H9 (cell line): ENCODE measurements at regions not wholly inside any gene's neighbourhood (a gene's known extent, or its start where the extent isn't known, plus 50 kb on each side); places are given as distances from the start of the nearest gene placed in this dataset.

ENCODE experiments used
- DNase-seq: peaks from one replicate; pipeline ENCODE4 v3.0.0-alpha.2; 2017
- H2AFZ ChIP-seq: one replicate; pipeline ENCODE4 v1.6.1; 2013; ENCODE audit warnings: mild to moderate bottlenecking, low read length, control low read depth, moderate library complexity
- H2AK5ac ChIP-seq: 2 replicates; pipeline ENCODE4 v1.6.1; 2013; ENCODE audit warnings: low read length, control low read depth, mixed read lengths; ENCODE audit not compliant: insufficient read length
- H2BK120ac ChIP-seq: one replicate; pipeline ENCODE4 v1.6.1; 2013; ENCODE audit warnings: low read depth, mild to moderate bottlenecking, low read length, control low read depth, inconsistent platforms; ENCODE audit not compliant: poor library complexity, severe bottlenecking
- H2BK12ac ChIP-seq: 2 replicates; pipeline ENCODE4 v1.6.1; 2013; ENCODE audit warnings: low read length, control low read depth, mixed read lengths, low read depth; ENCODE audit not compliant: insufficient read length
- H2BK15ac ChIP-seq: 2 replicates; pipeline ENCODE4 v1.6.1; 2013; ENCODE audit warnings: low read depth, low read length, control low read depth
- H2BK20ac ChIP-seq: one replicate; pipeline ENCODE4 v1.6.1; 2013; ENCODE audit warnings: low read depth, mild to moderate bottlenecking, low read length, control low read depth, inconsistent platforms; ENCODE audit not compliant: poor library complexity, severe bottlenecking
- H2BK5ac ChIP-seq: 2 replicates; pipeline ENCODE4 v1.6.1; 2013; ENCODE audit warnings: low read length, control low read depth, mixed read lengths; ENCODE audit not compliant: insufficient read length
- H3K14ac ChIP-seq: 2 replicates; pipeline ENCODE4 v1.6.1; 2013; ENCODE audit warnings: low read length, control low read depth; ENCODE audit not compliant: insufficient read depth
- H3K18ac ChIP-seq: 2 replicates; pipeline ENCODE4 v1.6.1; 2013; ENCODE audit warnings: low read depth, mild to moderate bottlenecking, mixed read lengths, low read length, control low read depth; ENCODE audit not compliant: insufficient read length
- H3K23ac ChIP-seq: 2 replicates; pipeline ENCODE4 v1.6.1; 2013; ENCODE audit warnings: low read length, control low read depth, mixed read lengths, low read depth; ENCODE audit not compliant: insufficient read length
- H3K23me2 ChIP-seq: 2 replicates; pipeline ENCODE4 v1.6.1; 2013; ENCODE audit warnings: low read depth, mild to moderate bottlenecking, mixed read lengths, low read length, control low read depth; ENCODE audit not compliant: insufficient read length, poor library complexity, severe bottlenecking
- H3K27ac ChIP-seq: 2 replicates; pipeline ENCODE4 v1.5.1; 2013; ENCODE audit warnings: low read length, control low read depth, mixed read lengths, low read depth; ENCODE audit not compliant: insufficient read length
- H3K27me3 ChIP-seq: 2 replicates; pipeline ENCODE4 v1.6.1; 2013; ENCODE audit warnings: low read length, control low read depth, inconsistent platforms; ENCODE audit not compliant: insufficient read depth
- H3K4ac ChIP-seq: 2 replicates; pipeline ENCODE4 v1.6.1; 2013; ENCODE audit warnings: low read depth, mild to moderate bottlenecking, control low read depth, inconsistent platforms, low read length, moderate library complexity
- H3K4me1 ChIP-seq: 2 replicates; pipeline ENCODE4 v1.6.1; 2013; ENCODE audit warnings: low read length, control low read depth, inconsistent platforms; ENCODE audit not compliant: insufficient read depth
- H3K4me2 ChIP-seq: 2 replicates; pipeline ENCODE4 v1.6.1; 2013; ENCODE audit warnings: low read length, control low read depth, mixed read lengths; ENCODE audit not compliant: insufficient read length, insufficient read depth
- H3K56ac ChIP-seq: 2 replicates; pipeline ENCODE4 v1.6.1; 2013; ENCODE audit warnings: low read depth, mild to moderate bottlenecking, mixed read lengths, low read length, control low read depth; ENCODE audit not compliant: insufficient read length
- H3K79me1 ChIP-seq: 2 replicates; pipeline ENCODE4 v1.6.1; 2013; ENCODE audit warnings: low read depth, mild to moderate bottlenecking, moderate library complexity, low read length, control low read depth, inconsistent platforms; ENCODE audit not compliant: insufficient read depth, poor library complexity, severe bottlenecking
- H3K79me2 ChIP-seq: 2 replicates; pipeline ENCODE4 v1.6.1; 2013; ENCODE audit warnings: low read length, control low read depth, inconsistent platforms; ENCODE audit not compliant: insufficient read depth
- H3K9ac ChIP-seq: 2 replicates; pipeline ENCODE4 v1.6.1; 2013; ENCODE audit warnings: low read length, control low read depth, mixed read lengths; ENCODE audit not compliant: insufficient read length; ENCODE audit errors: extremely low read depth
- H3K9me3 ChIP-seq: one replicate; pipeline ENCODE4 v1.6.1; 2013; ENCODE audit warnings: low read depth, low read length, inconsistent platforms; ENCODE audit not compliant: control insufficient read depth
- H3T11ph ChIP-seq: one replicate; pipeline ENCODE4 v1.6.1; 2013; ENCODE audit warnings: mild to moderate bottlenecking, low read length, control low read depth, inconsistent platforms
- H4K20me1 ChIP-seq: one replicate; pipeline ENCODE4 v1.6.1; 2013; ENCODE audit not compliant: control insufficient read depth, insufficient read length, insufficient read depth
- H4K5ac ChIP-seq: 2 replicates; pipeline ENCODE4 v1.6.1; 2013; ENCODE audit warnings: low read depth, mild to moderate bottlenecking, mixed read lengths, low read length, control low read depth; ENCODE audit not compliant: insufficient read length
- H4K8ac ChIP-seq: replicated peaks from 2 replicates; pipeline ENCODE4 v1.6.1; 2013; ENCODE audit warnings: low read length, control low read depth, mixed read lengths, low read depth; ENCODE audit not compliant: insufficient read length
- H4K91ac ChIP-seq: 2 replicates; pipeline ENCODE4 v1.6.1; 2013; ENCODE audit warnings: low read depth, mild to moderate bottlenecking, moderate library complexity, mixed read lengths, low read length, control low read depth; ENCODE audit not compliant: insufficient read length
- H3K27ac Mint-ChIP-seq, 3 experiments: 2 replicates in 2 of 3; 3 replicates in 1 of 3; pipeline ENCODE4 v1.8.0; 2020 to 2021; ENCODE audit warnings: mixed read lengths in 3 of 3, mild to moderate bottlenecking in 1 of 3, moderate library complexity in 1 of 3
- H3K27me3 Mint-ChIP-seq: 2 replicates; pipeline ENCODE4 v1.8.0; 2021; ENCODE audit warnings: low read depth, mild to moderate bottlenecking, moderate library complexity, mixed read lengths
- H3K36me3 Mint-ChIP-seq, 3 experiments: 2 replicates in 2 of 3; 3 replicates in 1 of 3; pipeline ENCODE4 v1.8.0; 2020 to 2021; ENCODE audit warnings: low read depth in 3 of 3, mixed read lengths in 3 of 3; ENCODE audit not compliant: insufficient read depth in 1 of 3
- H3K4me1 Mint-ChIP-seq, 2 experiments: 2 replicates each; pipeline ENCODE4 v1.8.0; 2020; ENCODE audit warnings: mixed read lengths in 2 of 2
- H3K4me3 Mint-ChIP-seq, 2 experiments: 2 replicates in 1 of 2; 3 replicates in 1 of 2; pipeline ENCODE4 v1.8.0; 2020 to 2021; ENCODE audit warnings: mild to moderate bottlenecking in 2 of 2, mixed read lengths in 2 of 2, moderate library complexity in 1 of 2
- H3K9me3 Mint-ChIP-seq, 2 experiments: 2 replicates in 1 of 2; 3 replicates in 1 of 2; pipeline ENCODE4 v1.8.0; 2020; ENCODE audit warnings: mild to moderate bottlenecking in 2 of 2, mixed read lengths in 2 of 2, moderate library complexity in 1 of 2
- CTCF ChIP-seq: fragments of 200-600 bp; sonication (generic); conservative IDR thresholded peaks from 3 replicates; pipeline ENCODE4 v1.8.0; 2021; ENCODE audit warnings: antibody characterized with exemption, mild to moderate bottlenecking
- WGBS: extraction: QIAGEN DNeasy Blood & Tissue Kit; methylation state at CpG from one replicate; pipeline ENCODE4 v1.1.7; 2013; ENCODE audit warnings: missing lambda C conversion rate, low lambda C conversion rate, mixed read lengths; ENCODE audit not compliant: insufficient read length; ENCODE audit errors: extremely low coverage; 5-methylcytosine and 5-hydroxymethylcytosine counted together

GRCh38 chr4:24015782-24016181, 125.9 kb upstream of the PPARGC1A start:
- Mint-ChIP-seq H3K4me1 (peaks cover 8 to 9% of the 10 kb centered on the region in 2 experiments), H3K36me3 (no peaks in the 10 kb centered on the region), H3K27me3 (peaks cover 2% of the 10 kb centered on the region; the same call in 1 of the 2 replicates), H3K4me3 (no peak overlapping the region), H3K27ac (no peak overlapping the region), H3K9me3 (no peaks in the 10 kb centered on the region)
- no peak overlapping the region for H3K4me2 ChIP-seq
- no peak for TF ChIP-seq CTCF
- H4K5ac ChIP-seq = no peak overlapping the region
- H3K4me1 ChIP-seq = peaks cover 7% of the 10 kb centered on the region
- no peak overlapping the region for H2AK5ac ChIP-seq
- no peak overlapping the region for H3K14ac ChIP-seq
- H2BK15ac ChIP-seq = no peak overlapping the region
- WGBS = no CpG with 5 or more reads among the region's 1 CpG
- no peak overlapping the region for H4K8ac ChIP-seq
- H3K56ac ChIP-seq = no peak overlapping the region
- no peak overlapping the region for H3K18ac ChIP-seq
- H2BK5ac ChIP-seq = no peak overlapping the region
- H4K91ac ChIP-seq = no peak overlapping the region
- H3K27me3 ChIP-seq = no peaks in the 10 kb centered on the region
- H2BK12ac ChIP-seq = no peak overlapping the region
- no peaks in the 10 kb centered on the region for H3K79me1 ChIP-seq
- H3K23me2 ChIP-seq = no peaks in the 10 kb centered on the region
- H2BK20ac ChIP-seq = no peak overlapping the region
- no peak overlapping the region for H3K4ac ChIP-seq
- no peaks in the 10 kb centered on the region for H3K79me2 ChIP-seq
- no peak for DNase-seq
- H3K9ac ChIP-seq = no peak overlapping the region
- no peaks in the 10 kb centered on the region for H4K20me1 ChIP-seq
- no peaks in the 10 kb centered on the region for H3K9me3 ChIP-seq
- H3K23ac ChIP-seq = no peak overlapping the region
- H3T11ph ChIP-seq = no peak overlapping the region
- H2AFZ ChIP-seq = no peak overlapping the region
- no peak overlapping the region for H3K27ac ChIP-seq
- no peak overlapping the region for H2BK120ac ChIP-seq
